ENCODE measurements at regions not wholly inside any gene's neighbourhood (a gene's known extent, or its start where the extent isn't known, plus 50 kb on each side); places are given as distances from the start of the nearest gene placed in this dataset.

GRCh38 chr2:234873828-234874173 is 78.0 kb upstream of the SH3BP4 start:
- no peak overlapping the region for H3K4me3 Mint-ChIP-seq
- peaks cover 17% of the 10 kb centered on the region for H3K4me1 Mint-ChIP-seq
- H3K36me3 Mint-ChIP-seq (ENCODE audit: low read depth), result peaks cover 18% of the 10 kb centered on the region
- H3K27me3 Mint-ChIP-seq (ENCODE audit: low read depth), result no peaks in the 10 kb centered on the region
- no peak for DNase-seq (ENCODE audit: low read depth, low spot score)
- no peak overlapping the region for H3K27ac Mint-ChIP-seq (ENCODE audit: unreplicated experiment)
- no peak for TF ChIP-seq CTCF (conservative IDR thresholded peaks at IDR 0.05)
- peaks cover 6% of the 10 kb centered on the region for H3K9me3 Mint-ChIP-seq

- Mint-ChIP-seq H3K27me3 (ENCODE audit: low read depth) (no peaks in the 10 kb centered on the region), H3K4me3 (no peak overlapping the region), H3K9me3 (peaks cover 6% of the 10 kb centered on the region), H3K36me3 (ENCODE audit: low read depth) (peaks cover 19% of the 10 kb centered on the region), H3K4me1 (peaks cover 17% of the 10 kb centered on the region), H3K27ac (ENCODE audit: unreplicated experiment) (no peak overlapping the region)
- no peak for TF ChIP-seq CTCF (conservative IDR thresholded peaks at IDR 0.05)
- DNase-seq (ENCODE audit: low read depth, low spot score), result no peak
Observed at GRCh38 chr2:234873103-234873827, 78.6 kb upstream of the SH3BP4 start.

GRCh38 chr2:234869969-234870368 is 81.8 kb upstream of the SH3BP4 start:
- no peaks in the 10 kb centered on the region for H3K9me3 Mint-ChIP-seq
- peaks cover 12% of the 10 kb centered on the region for H3K36me3 Mint-ChIP-seq (ENCODE audit: low read depth)
- DNase-seq (ENCODE audit: low read depth, low spot score), result no peak
- H3K27ac Mint-ChIP-seq (ENCODE audit: unreplicated experiment), result no peak overlapping the region
- H3K27me3 Mint-ChIP-seq (ENCODE audit: low read depth), result no peaks in the 10 kb centered on the region
- H3K4me3 Mint-ChIP-seq, result no peak overlapping the region
- peaks cover 42% of the 10 kb centered on the region for H3K4me1 Mint-ChIP-seq
- no peak for TF ChIP-seq CTCF (conservative IDR thresholded peaks at IDR 0.05)

GRCh38 chr2:234869164-234869563 is 82.7 kb upstream of the SH3BP4 start:
- no peak for DNase-seq (ENCODE audit: low read depth, low spot score)
- no peak overlapping the region for H3K27ac Mint-ChIP-seq (ENCODE audit: unreplicated experiment)
- peaks cover 50% of the 10 kb centered on the region for H3K4me1 Mint-ChIP-seq
- H3K36me3 Mint-ChIP-seq (ENCODE audit: low read depth), result peaks cover 12% of the 10 kb centered on the region
- TF ChIP-seq CTCF (conservative IDR thresholded peaks at IDR 0.05), result no peak
- no peak overlapping the region for H3K4me3 Mint-ChIP-seq
- H3K9me3 Mint-ChIP-seq, result no peaks in the 10 kb centered on the region
- no peaks in the 10 kb centered on the region for H3K27me3 Mint-ChIP-seq (ENCODE audit: low read depth)

GRCh38 chr2:234867882-234868285 is 83.9 kb upstream of the SH3BP4 start:
- H3K27me3 Mint-ChIP-seq (ENCODE audit: low read depth), result no peaks in the 10 kb centered on the region
- peaks cover 9% of the 10 kb centered on the region for H3K36me3 Mint-ChIP-seq (ENCODE audit: low read depth)
- peaks cover 60% of the 10 kb centered on the region for H3K4me1 Mint-ChIP-seq
- no peak for DNase-seq (ENCODE audit: low read depth, low spot score)
- H3K9me3 Mint-ChIP-seq, result no peaks in the 10 kb centered on the region
- TF ChIP-seq CTCF (conservative IDR thresholded peaks at IDR 0.05), result no peak
- H3K27ac Mint-ChIP-seq (ENCODE audit: unreplicated experiment), result no peak overlapping the region
- H3K4me3 Mint-ChIP-seq, result no peak overlapping the region

All from neural crest cell (in vitro differentiated cells).